DOHH2 (cell line): ENCODE measurements at regions not wholly inside any gene's neighbourhood (a gene's known extent, or its start where the extent isn't known, plus 50 kb on each side); places are given as distances from the start of the nearest gene placed in this dataset.

Experiments used
- EZH2phosphoT487 ChIP-seq: fragments of 200-600 bp; sonication (generic); IDR thresholded peaks from 2 replicates; pipeline ENCODE4 v1.6.1; 2017; ENCODE audit warnings: borderline replicate concordance, mild to moderate bottlenecking, antibody characterized with exemption, low read length, moderate library complexity, mixed read lengths
- TF ChIP-seq, protein P1 (sequence below): fragments of 200-600 bp; sonication (generic); IDR thresholded peaks from one replicate; pipeline ENCODE4 v1.5.1; 2014; ENCODE audit warnings: antibody characterized with exemption, mild to moderate bottlenecking, low read depth, low read length; ENCODE audit not compliant: poor library complexity, severe bottlenecking

DNA sequence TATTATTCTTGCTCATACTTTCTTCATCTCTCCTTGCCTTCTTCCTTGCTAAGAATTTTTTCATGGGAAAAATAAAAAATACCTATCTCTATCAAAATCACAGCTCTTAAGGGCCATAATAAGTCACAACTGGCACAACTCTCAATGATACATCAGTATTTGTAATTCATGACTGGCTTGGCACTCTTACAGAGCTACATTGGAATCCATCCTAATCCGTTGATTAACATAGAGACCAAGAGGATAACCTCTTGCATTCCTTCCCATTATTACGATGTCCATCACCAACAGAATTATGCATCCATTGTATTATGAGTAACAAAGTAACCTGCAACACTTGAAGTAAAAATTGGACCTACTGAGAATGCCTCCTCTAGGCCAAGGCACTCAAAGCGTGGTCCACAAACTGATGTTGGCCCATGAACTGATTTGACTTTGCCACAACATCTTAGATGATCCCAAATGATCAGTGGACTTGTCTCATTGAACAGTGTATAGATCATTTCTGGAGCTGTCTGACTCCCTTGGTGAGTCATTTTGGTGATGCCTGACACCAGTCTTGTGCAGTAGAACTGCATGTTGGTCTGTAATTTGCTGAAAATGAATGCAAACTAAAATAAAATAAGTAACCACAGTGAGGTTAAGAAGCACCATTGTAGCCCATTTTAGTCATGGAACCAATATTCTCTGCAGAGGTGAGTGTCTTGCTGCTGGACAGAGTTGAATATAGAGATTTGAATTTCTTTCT is 163.2 kb downstream of the AXIN2 start:
- TF ChIP-seq, protein P1, sequence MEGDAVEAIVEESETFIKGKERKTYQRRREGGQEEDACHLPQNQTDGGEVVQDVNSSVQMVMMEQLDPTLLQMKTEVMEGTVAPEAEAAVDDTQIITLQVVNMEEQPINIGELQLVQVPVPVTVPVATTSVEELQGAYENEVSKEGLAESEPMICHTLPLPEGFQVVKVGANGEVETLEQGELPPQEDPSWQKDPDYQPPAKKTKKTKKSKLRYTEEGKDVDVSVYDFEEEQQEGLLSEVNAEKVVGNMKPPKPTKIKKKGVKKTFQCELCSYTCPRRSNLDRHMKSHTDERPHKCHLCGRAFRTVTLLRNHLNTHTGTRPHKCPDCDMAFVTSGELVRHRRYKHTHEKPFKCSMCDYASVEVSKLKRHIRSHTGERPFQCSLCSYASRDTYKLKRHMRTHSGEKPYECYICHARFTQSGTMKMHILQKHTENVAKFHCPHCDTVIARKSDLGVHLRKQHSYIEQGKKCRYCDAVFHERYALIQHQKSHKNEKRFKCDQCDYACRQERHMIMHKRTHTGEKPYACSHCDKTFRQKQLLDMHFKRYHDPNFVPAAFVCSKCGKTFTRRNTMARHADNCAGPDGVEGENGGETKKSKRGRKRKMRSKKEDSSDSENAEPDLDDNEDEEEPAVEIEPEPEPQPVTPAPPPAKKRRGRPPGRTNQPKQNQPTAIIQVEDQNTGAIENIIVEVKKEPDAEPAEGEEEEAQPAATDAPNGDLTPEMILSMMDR: no peak
- no peak for TF ChIP-seq EZH2phosphoT487
